Esophagus muscularis mucosa (tissue), 3 donors: ENCODE measurements at regions not wholly inside any gene's neighbourhood (a gene's known extent, or its start where the extent isn't known, plus 50 kb on each side); places are given as distances from the start of the nearest gene placed in this dataset.

Source experiments
- CTCF ChIP-seq, 3 experiments: fragments of 200-600 bp in 2 of 3; fragments of 450-650 bp in 1 of 3; sonication (generic) in 2 of 3; IDR thresholded peaks; one replicate each; pipeline ENCODE4 v1.5.1; 2017 to 2019; ENCODE audit warnings: antibody characterized with exemption in 3 of 3, mild to moderate bottlenecking in 2 of 3, moderate library complexity in 1 of 3
- POLR2AphosphoS5 ChIP-seq, 2 donors: sonication (generic); formaldehyde crosslinking; IDR thresholded peaks; one replicate each; pipeline ENCODE4 v1.6.1; 2017; ENCODE audit warnings: antibody characterized with exemption in 2 of 2

DNA sequence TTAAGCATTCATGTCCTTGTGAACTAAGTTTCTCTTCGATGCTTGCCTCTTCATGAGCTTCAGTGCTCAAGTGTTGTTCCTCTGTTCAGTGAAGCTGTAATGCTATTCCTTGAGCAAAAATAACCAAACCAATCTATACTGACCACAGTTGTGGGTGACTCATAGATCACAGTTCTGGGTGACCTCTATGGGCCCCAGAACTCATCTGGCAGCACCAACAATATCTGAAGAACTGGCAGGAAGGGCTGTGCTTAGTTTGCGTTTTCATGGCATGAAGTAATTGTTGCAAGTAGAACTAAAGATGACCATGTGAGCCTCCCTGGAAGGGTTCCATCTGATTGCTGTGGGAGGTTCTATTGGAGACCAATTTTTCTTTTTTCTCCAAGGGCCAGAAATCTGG lies 106.2 kb downstream of the CCNG2 start:
- no peak for TF ChIP-seq CTCF (IDR thresholded peaks at IDR 0.05)
- no peak for TF ChIP-seq POLR2AphosphoS5 (IDR thresholded peaks at IDR 0.05)
